Gastrocnemius medialis (tissue), 4 donors: ENCODE measurements at regions not wholly inside any gene's neighbourhood (a gene's known extent, or its start where the extent isn't known, plus 50 kb on each side); places are given as distances from the start of the nearest gene placed in this dataset.

ENCODE experiments used
- ATAC-seq, 2 donors: fragments of 150-250 bp; one replicate each; pipeline ENCODE4 v1.9.1; 2016
- DNase-seq, 2 donors: peaks; one replicate each; pipeline ENCODE4 v3.0.0-alpha.2; 2019
- H3K27ac ChIP-seq, 4 donors: fragments of 200-600 bp; sonication (generic); 1 replicate in 1 of 4; 2 replicates in 3 of 4; pipeline ENCODE4 v1.5.1; 2016 to 2018; ENCODE audit warnings: mild to moderate bottlenecking in 2 of 4, moderate library complexity in 1 of 4
- H3K27me3 ChIP-seq, 3 donors: fragments of 200-600 bp; sonication (generic) in 2 of 3; 1 replicate in 1 of 3; 2 replicates in 2 of 3; pipeline versions ENCODE4 v1.5.1 to v1.6.0; 2016 to 2019; ENCODE audit warnings: mild to moderate bottlenecking in 1 of 3, moderate library complexity in 1 of 3
- H3K36me3 ChIP-seq, 2 donors: fragments of 200-600 bp; sonication (generic) in 1 of 2; one replicate each; pipeline ENCODE4 v1.5.1; 2017 to 2018
- H3K4me1 ChIP-seq, 2 donors: fragments of 200-600 bp; sonication (generic) in 1 of 2; one replicate each; pipeline ENCODE4 v1.5.1; 2016 to 2017; ENCODE audit warnings: mild to moderate bottlenecking in 2 of 2
- H3K4me3 ChIP-seq, 4 donors: fragments of 200-600 bp; sonication (generic) in 3 of 4; 1 replicate in 1 of 4; 2 replicates in 3 of 4; pipeline ENCODE4 v1.5.1; 2016 to 2019; ENCODE audit warnings: mild to moderate bottlenecking in 2 of 4
- H3K9me3 ChIP-seq, 3 donors: fragments of 200-600 bp; sonication (generic) in 2 of 3; 1 replicate in 1 of 3; 2 replicates in 2 of 3; pipeline ENCODE4 v1.5.1; 2016 to 2019
- POLR2A ChIP-seq, 2 donors: fragments of 450-650 bp; IDR thresholded peaks; one replicate each; pipeline ENCODE4 v1.6.1; 2017; ENCODE audit warnings: antibody characterized with exemption in 2 of 2, mild to moderate bottlenecking in 2 of 2, moderate library complexity in 2 of 2
- in situ Hi-C, 4 donors: fragments of 200-750 bp; cut with MboI; loops; one replicate each; pipeline versions ENCODE4 v1.15.0 to v1.8.0; 2017; ENCODE audit warnings: low sequenced_read_pairs in 4 of 4
- intact Hi-C: fragments of 100-400 bp; cut with DNase I; formaldehyde crosslinking; loops from one replicate; pipeline ENCODE4 v1.15.1; 2023; ENCODE audit warnings: low total_unique reads
- TF ChIP-seq, protein P1 (sequence below), 5 experiments: fragments of 450-650 bp in 3 of 5; fragments of 200-600 bp in 2 of 5; sonication (generic) in 2 of 5; IDR thresholded peaks in 4 of 5; conservative IDR thresholded peaks in 1 of 5; 1 replicate in 4 of 5; 2 replicates in 1 of 5; pipeline ENCODE4 v1.5.1; 2016 to 2019; ENCODE audit warnings: antibody characterized with exemption in 5 of 5, mild to moderate bottlenecking in 3 of 5, moderate library complexity in 3 of 5

GRCh38 chr11:31895926-31896325, 84.8 kb upstream of the PAX6 start:
- H3K9me3 ChIP-seq = no peaks in the 10 kb centered on the region
- H3K27me3 ChIP-seq = no peaks in the 10 kb centered on the region
- H3K27ac ChIP-seq = no peak overlapping the region
- no peaks in the 10 kb centered on the region for H3K36me3 ChIP-seq
- in situ Hi-C loops (no loop called here), intact Hi-C loops (no loop called here)
- no peaks in the 10 kb centered on the region for H3K4me1 ChIP-seq
- no peak for DNase-seq
- no peak for TF ChIP-seq POLR2A (IDR thresholded peaks at IDR 0.05)
- TF ChIP-seq, protein P1, sequence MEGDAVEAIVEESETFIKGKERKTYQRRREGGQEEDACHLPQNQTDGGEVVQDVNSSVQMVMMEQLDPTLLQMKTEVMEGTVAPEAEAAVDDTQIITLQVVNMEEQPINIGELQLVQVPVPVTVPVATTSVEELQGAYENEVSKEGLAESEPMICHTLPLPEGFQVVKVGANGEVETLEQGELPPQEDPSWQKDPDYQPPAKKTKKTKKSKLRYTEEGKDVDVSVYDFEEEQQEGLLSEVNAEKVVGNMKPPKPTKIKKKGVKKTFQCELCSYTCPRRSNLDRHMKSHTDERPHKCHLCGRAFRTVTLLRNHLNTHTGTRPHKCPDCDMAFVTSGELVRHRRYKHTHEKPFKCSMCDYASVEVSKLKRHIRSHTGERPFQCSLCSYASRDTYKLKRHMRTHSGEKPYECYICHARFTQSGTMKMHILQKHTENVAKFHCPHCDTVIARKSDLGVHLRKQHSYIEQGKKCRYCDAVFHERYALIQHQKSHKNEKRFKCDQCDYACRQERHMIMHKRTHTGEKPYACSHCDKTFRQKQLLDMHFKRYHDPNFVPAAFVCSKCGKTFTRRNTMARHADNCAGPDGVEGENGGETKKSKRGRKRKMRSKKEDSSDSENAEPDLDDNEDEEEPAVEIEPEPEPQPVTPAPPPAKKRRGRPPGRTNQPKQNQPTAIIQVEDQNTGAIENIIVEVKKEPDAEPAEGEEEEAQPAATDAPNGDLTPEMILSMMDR (IDR thresholded peaks at IDR 0.05 in 4 of 5, conservative IDR thresholded peaks at IDR 0.05 in 1 of 5) = no peak
- H3K4me3 ChIP-seq = no peak overlapping the region
- no peak for ATAC-seq

- Histone ChIP-seq H3K4me1 (no peaks in the 10 kb centered on the region), H3K27ac (no peak overlapping the region), H3K9me3 (no peaks in the 10 kb centered on the region), H3K27me3 (peaks cover 0 to 8% (median 0%) of the 10 kb centered on the region in 3 donors), H3K36me3 (no peaks in the 10 kb centered on the region), H3K4me3 (no peak overlapping the region)
- no peak for DNase-seq
- in situ Hi-C loops = no loop called here
- ATAC-seq = no peak
- intact Hi-C loops = no loop called here
- TF ChIP-seq, protein P1 (IDR thresholded peaks at IDR 0.05 in 4 of 5, conservative IDR thresholded peaks at IDR 0.05 in 1 of 5) = no peak
- no peak for TF ChIP-seq POLR2A (IDR thresholded peaks at IDR 0.05)
Observed at GRCh38 chr11:31887180-31887579, 76.1 kb upstream of the PAX6 start.

DNA sequence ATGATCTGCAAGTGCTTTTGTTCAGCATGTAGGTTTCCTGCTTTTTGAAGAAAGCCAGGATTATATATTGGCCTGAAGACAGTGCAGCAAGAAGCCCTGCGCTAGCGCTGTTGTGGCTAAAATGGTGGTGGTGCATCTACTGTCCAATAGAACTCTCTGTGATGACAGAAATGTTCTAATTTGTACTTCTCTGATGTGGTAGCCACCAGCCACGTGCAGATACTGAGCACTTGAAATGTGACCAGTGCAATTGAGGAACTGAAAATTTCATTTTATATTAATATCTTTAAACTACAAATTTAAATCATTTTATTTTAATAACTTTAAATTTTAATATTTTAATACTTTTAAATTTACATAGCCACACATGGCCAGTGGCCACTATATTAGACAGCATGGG, 73.0 kb upstream of the PAX6 start:
- Histone ChIP-seq H3K4me3 (no peak overlapping the region), H3K9me3 (no peaks in the 10 kb centered on the region), H3K27me3 (peaks cover 0 to 8% (median 0%) of the 10 kb centered on the region in 3 donors), H3K36me3 (no peaks in the 10 kb centered on the region), H3K27ac (no peak overlapping the region), H3K4me1 (no peaks in the 10 kb centered on the region)
- in situ Hi-C loops = no loop called here
- intact Hi-C loops = no loop called here
- no peak for ATAC-seq
- no peak for DNase-seq
- no peak for TF ChIP-seq POLR2A (IDR thresholded peaks at IDR 0.05)
- TF ChIP-seq, protein P1 (IDR thresholded peaks at IDR 0.05 in 4 of 5, conservative IDR thresholded peaks at IDR 0.05 in 1 of 5) = no peak

GRCh38 chr11:31883435-31883834, 72.3 kb upstream of the PAX6 start:
- ATAC-seq (no peak), DNase-seq (no peak)
- Histone ChIP-seq H3K36me3 (no peaks in the 10 kb centered on the region), H3K27me3 (peaks cover 0 to 8% (median 0%) of the 10 kb centered on the region in 3 donors), H3K27ac (no peak overlapping the region), H3K4me3 (no peak overlapping the region), H3K9me3 (no peaks in the 10 kb centered on the region), H3K4me1 (no peaks in the 10 kb centered on the region)
- TF ChIP-seq POLR2A (IDR thresholded peaks at IDR 0.05) = no peak
- TF ChIP-seq, protein P1 (IDR thresholded peaks at IDR 0.05 in 4 of 5, conservative IDR thresholded peaks at IDR 0.05 in 1 of 5) = no peak
- intact Hi-C loops (no loop called here), in situ Hi-C loops (no loop called here)

- ATAC-seq = no peak
- Histone ChIP-seq H3K4me3 (no peak overlapping the region), H3K27me3 (peaks cover 0 to 8% (median 0%) of the 10 kb centered on the region in 3 donors), H3K4me1 (no peaks in the 10 kb centered on the region), H3K27ac (no peak overlapping the region), H3K9me3 (no peaks in the 10 kb centered on the region), H3K36me3 (no peaks in the 10 kb centered on the region)
- in situ Hi-C loops (no loop called here), intact Hi-C loops (no loop called here)
- TF ChIP-seq, protein P1 (IDR thresholded peaks at IDR 0.05 in 4 of 5, conservative IDR thresholded peaks at IDR 0.05 in 1 of 5) = no peak
- no peak for TF ChIP-seq POLR2A (IDR thresholded peaks at IDR 0.05)
- DNase-seq = no peak
Observed at GRCh38 chr11:31882951-31883392, 71.8 kb upstream of the PAX6 start.
